Stimulated activated CD4-positive, alpha-beta T cell treated with anti-CD3 and anti-CD28 coated beads, Interleukin-1b, Interleukin-23, amount 100 ng/mL, for 24 hours (primary cell): ENCODE measurements at regions not wholly inside any gene's neighbourhood (a gene's known extent, or its start where the extent isn't known, plus 50 kb on each side); places are given as distances from the start of the nearest gene placed in this dataset.

Experiments used
- DNase-seq, 4 experiments: peaks; one replicate each; pipeline ENCODE4 v3.0.0-alpha.2; 2020; ENCODE audit warnings: low read depth in 4 of 4, low spot score in 1 of 4

DNA sequence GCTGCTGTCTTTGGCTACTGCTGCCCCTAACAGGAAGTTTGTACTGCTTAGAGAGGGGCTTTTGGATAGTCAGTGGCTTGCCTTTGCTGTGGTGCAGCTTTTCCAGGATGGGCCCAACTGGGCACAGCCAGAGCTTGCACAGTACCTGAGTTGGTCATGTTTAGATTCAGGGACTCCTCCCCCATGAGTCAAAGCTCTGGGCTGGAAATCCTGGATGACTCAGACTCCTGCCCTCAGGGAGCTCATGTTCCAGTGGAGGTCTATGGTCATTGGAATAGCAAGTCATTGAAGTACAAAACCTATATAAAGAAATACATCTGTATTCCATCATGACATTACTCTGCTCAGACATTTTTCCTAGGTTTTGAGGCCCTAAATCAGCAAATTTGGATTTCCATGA lies 66.7 kb upstream of the PJA1 start:
- no peak for DNase-seq

GRCh38 chrX:69229436-69229835 lies 64.2 kb upstream of the PJA1 start:
- no peak for DNase-seq

- DNase-seq = no peak
These were observed 63.5 kb upstream of the PJA1 start for GRCh38 chrX:69228732-69229131.

- no peak for DNase-seq
These were observed 61.4 kb upstream of the PJA1 start for GRCh38 chrX:69226459-69227158.

- DNase-seq = peak; percentile 47 to 61 (median 53)
These were observed 57.1 kb upstream of the PJA1 start for GRCh38 chrX:69222103-69223090.

GRCh38 chrX:69221239-69222102 lies 56.2 kb upstream of the PJA1 start:
- no peak for DNase-seq

- no peak for DNase-seq
These were observed 53.2 kb upstream of the PJA1 start for GRCh38 chrX:69218407-69218997.

GRCh38 chrX:69216911-69217310 lies 51.7 kb upstream of the PJA1 start:
- no peak for DNase-seq

DNA sequence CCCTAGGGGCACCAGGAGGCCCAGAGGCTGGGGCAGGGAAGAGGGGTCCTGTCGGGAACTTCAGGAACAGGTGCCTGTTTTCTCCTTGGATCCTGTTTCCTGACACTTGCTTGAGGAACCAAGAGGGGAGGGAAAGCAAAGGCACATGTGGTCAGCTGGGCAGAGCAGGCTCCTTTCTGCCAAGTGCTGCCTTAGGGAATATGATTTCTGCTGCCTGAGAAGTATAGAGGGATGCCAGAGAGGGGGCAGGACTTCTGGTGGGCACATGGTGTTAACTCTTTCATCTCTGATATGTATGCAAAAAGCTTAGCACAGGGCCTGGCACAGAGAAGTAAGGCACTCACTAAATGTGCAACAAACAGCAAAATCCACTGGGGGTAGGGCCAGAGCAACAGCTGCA lies 51.2 kb upstream of the PJA1 start:
- no peak for DNase-seq

GRCh38 chrX:69215161-69215875 lies 50.1 kb upstream of the PJA1 start:
- DNase-seq = no peak
